ENCODE measurements at regions not wholly inside any gene's neighbourhood (a gene's known extent, or its start where the extent isn't known, plus 50 kb on each side); places are given as distances from the start of the nearest gene placed in this dataset.

DNA sequence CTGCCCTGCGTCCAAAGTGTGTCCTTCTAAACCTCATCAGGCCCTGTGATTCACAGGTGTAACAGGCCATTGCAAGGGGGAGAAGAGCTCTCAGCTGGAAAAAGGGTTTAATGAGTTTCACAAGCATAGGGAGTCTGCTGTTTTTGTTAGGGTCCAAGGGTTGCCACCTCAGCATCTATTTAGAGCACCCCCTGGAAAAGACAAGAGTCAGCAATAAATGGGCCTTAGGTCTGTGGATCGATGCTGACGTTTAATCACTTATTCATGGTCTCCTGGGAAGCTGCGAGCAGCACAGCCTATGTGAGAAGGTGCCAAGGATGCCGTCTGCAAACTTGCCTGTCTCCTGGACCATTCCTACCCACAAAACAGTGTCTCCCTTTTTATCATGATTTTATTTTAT lies 78.4 kb upstream of the BAIAP2L1 start:
- no CpG with 5 or more reads among the region's 5 CpGs for WGBS (ENCODE audit: extremely low coverage, insufficient coverage, low lambda C conversion rate)
- H3K27ac ChIP-seq (ENCODE audit: low read depth, low read length): no peak overlapping the region
- no peak overlapping the region for H3K23ac ChIP-seq (ENCODE audit: low read length)
- no peaks in the 10 kb centered on the region for H3K36me3 ChIP-seq (ENCODE audit: control insufficient read depth, insufficient read depth, low read length)
- no peak overlapping the region for H3K4me2 ChIP-seq (ENCODE audit: low read length)
- H4K8ac ChIP-seq (ENCODE audit: low read depth, low read length): no peak overlapping the region
- no peak for DNase-seq
- no peak overlapping the region for H4K5ac ChIP-seq (ENCODE audit: low read length)
- H3K4ac ChIP-seq (ENCODE audit: low read depth, low read length): no peak overlapping the region
- H3K18ac ChIP-seq (ENCODE audit: low read length): no peak overlapping the region
- H3K56ac ChIP-seq (ENCODE audit: low read length): no peak overlapping the region
- no peak overlapping the region for H3K4me3 ChIP-seq (ENCODE audit: low read length)
- H3K79me2 ChIP-seq (ENCODE audit: control insufficient read depth, insufficient read depth, low read length): no peaks in the 10 kb centered on the region
- H3K9ac ChIP-seq (ENCODE audit: low read length): no peak overlapping the region
- no peak overlapping the region for H2BK5ac ChIP-seq (ENCODE audit: low read length)
- no peak overlapping the region for H2BK120ac ChIP-seq (ENCODE audit: low read depth, low read length)
- no peak overlapping the region for H2AK5ac ChIP-seq (ENCODE audit: low read length)
- no peaks in the 10 kb centered on the region for H3K4me1 ChIP-seq (ENCODE audit: control insufficient read depth, low read depth, low read length)
- no peaks in the 10 kb centered on the region for H3K27me3 ChIP-seq (ENCODE audit: insufficient read depth, low read length, poor library complexity)
- H3K79me1 ChIP-seq (ENCODE audit: low read length): no peaks in the 10 kb centered on the region
- no peak overlapping the region for H2BK15ac ChIP-seq (replicated peaks; ENCODE audit: low read depth)

DNA sequence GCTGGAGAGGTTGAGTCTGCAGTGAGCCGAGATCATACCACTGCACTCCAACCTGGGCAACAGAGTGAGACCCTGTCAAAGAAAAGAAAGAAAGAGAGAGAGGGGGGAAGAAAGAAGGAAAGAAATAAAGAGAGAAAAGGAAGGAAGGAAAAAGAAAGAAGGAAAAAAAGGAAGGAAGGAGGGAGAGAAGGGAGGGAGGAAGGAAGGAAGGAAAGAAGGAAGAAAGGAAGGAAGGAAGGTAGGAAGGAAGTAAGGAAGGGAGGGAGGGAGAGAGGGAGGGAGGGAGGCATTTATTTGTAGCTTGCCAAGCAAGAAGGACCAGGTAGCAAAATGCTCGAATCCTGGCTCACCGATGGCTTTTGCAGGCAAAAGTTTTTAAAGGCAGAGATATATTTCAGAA lies 74.5 kb upstream of the BAIAP2L1 start:
- Histone ChIP-seq H2BK5ac (ENCODE audit: low read length) (no peak overlapping the region), H3K36me3 (ENCODE audit: control insufficient read depth, insufficient read depth, low read length) (no peaks in the 10 kb centered on the region), H3K4ac (ENCODE audit: low read depth, low read length) (no peak overlapping the region), H2BK120ac (ENCODE audit: low read depth, low read length) (no peak overlapping the region), H2BK15ac (replicated peaks; ENCODE audit: low read depth) (no peak overlapping the region), H4K5ac (ENCODE audit: low read length) (no peak overlapping the region), H3K56ac (ENCODE audit: low read length) (no peak overlapping the region), H3K79me1 (ENCODE audit: low read length) (no peaks in the 10 kb centered on the region), H4K8ac (ENCODE audit: low read depth, low read length) (no peak overlapping the region), H3K27me3 (ENCODE audit: insufficient read depth, low read length, poor library complexity) (no peaks in the 10 kb centered on the region), H3K23ac (ENCODE audit: low read length) (no peak overlapping the region), H3K4me1 (ENCODE audit: control insufficient read depth, low read depth, low read length) (no peaks in the 10 kb centered on the region), H3K27ac (ENCODE audit: low read depth, low read length) (no peak overlapping the region), H3K79me2 (ENCODE audit: control insufficient read depth, insufficient read depth, low read length) (no peaks in the 10 kb centered on the region), H2AK5ac (ENCODE audit: low read length) (no peak overlapping the region), H3K18ac (ENCODE audit: low read length) (no peak overlapping the region), H3K4me2 (ENCODE audit: low read length) (no peak overlapping the region), H3K9ac (ENCODE audit: low read length) (no peak overlapping the region), H3K4me3 (ENCODE audit: low read length) (no peak overlapping the region)
- DNase-seq: no peak
- WGBS (ENCODE audit: extremely low coverage, insufficient coverage, low lambda C conversion rate): no CpG with 5 or more reads among the region's 3 CpGs

DNA sequence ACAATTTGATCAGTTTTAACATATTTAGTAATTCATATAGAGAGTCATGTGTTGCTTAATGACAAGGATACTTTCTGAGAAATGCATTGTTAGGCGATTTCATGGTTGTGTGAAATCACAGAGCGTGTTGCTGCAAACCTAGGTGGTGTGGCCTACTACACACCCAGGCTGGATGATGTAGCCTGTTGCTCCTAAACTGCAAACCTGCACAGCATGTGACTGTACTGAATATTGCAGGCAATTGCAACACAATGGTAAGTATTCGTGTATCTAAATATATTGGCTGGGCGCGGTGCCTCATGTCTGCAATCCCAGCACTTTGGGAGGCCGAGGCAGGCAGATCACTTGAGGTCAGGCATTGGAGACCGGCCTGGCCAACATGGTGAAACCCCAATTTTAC lies 73.7 kb upstream of the BAIAP2L1 start:
- H2BK15ac ChIP-seq (replicated peaks; ENCODE audit: low read depth): no peak overlapping the region
- H2AK5ac ChIP-seq (ENCODE audit: low read length): no peak overlapping the region
- no peaks in the 10 kb centered on the region for H3K27me3 ChIP-seq (ENCODE audit: insufficient read depth, low read length, poor library complexity)
- H2BK5ac ChIP-seq (ENCODE audit: low read length): no peak overlapping the region
- H4K5ac ChIP-seq (ENCODE audit: low read length): no peak overlapping the region
- DNase-seq: no peak
- H3K23ac ChIP-seq (ENCODE audit: low read length): no peak overlapping the region
- no peaks in the 10 kb centered on the region for H3K79me1 ChIP-seq (ENCODE audit: low read length)
- no peak overlapping the region for H3K56ac ChIP-seq (ENCODE audit: low read length)
- H3K79me2 ChIP-seq (ENCODE audit: control insufficient read depth, insufficient read depth, low read length): no peaks in the 10 kb centered on the region
- H3K4me2 ChIP-seq (ENCODE audit: low read length): no peak overlapping the region
- no peak overlapping the region for H3K4ac ChIP-seq (ENCODE audit: low read depth, low read length)
- H3K36me3 ChIP-seq (ENCODE audit: control insufficient read depth, insufficient read depth, low read length): no peaks in the 10 kb centered on the region
- H3K4me1 ChIP-seq (ENCODE audit: control insufficient read depth, low read depth, low read length): no peaks in the 10 kb centered on the region
- no peak overlapping the region for H3K18ac ChIP-seq (ENCODE audit: low read length)
- no peak overlapping the region for H3K9ac ChIP-seq (ENCODE audit: low read length)
- no CpG with 5 or more reads among the region's 7 CpGs for WGBS (ENCODE audit: extremely low coverage, insufficient coverage, low lambda C conversion rate)
- no peak overlapping the region for H2BK120ac ChIP-seq (ENCODE audit: low read depth, low read length)
- H3K27ac ChIP-seq (ENCODE audit: low read depth, low read length): no peak overlapping the region
- no peak overlapping the region for H4K8ac ChIP-seq (ENCODE audit: low read depth, low read length)
- no peak overlapping the region for H3K4me3 ChIP-seq (ENCODE audit: low read length)

DNA sequence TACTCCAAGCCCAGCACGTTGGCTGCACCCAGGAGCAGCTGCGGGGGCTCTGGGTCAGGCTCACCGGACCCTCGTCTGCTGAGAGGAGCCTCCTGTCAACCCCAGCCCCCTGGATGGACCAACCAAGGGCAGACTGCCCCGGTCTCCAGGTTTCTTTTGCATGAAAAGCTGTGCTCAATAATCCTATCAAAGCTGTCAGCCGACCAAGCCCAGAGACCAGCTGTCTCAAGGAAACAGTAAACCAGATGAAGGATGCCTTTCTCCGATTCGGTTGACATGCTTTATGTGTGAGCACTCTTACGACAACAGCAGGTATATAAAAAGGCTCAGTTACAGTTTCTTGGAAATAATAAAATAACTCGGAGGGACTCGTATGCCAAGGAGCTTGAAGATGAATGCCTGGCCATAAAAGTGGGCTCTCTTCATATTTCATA lies 71.6 kb upstream of the BAIAP2L1 start:
- H3K27ac ChIP-seq (ENCODE audit: low read depth, low read length): no peak overlapping the region
- H2BK120ac ChIP-seq (ENCODE audit: low read depth, low read length): no peak overlapping the region
- no peak overlapping the region for H2BK5ac ChIP-seq (ENCODE audit: low read length)
- no peak overlapping the region for H2BK15ac ChIP-seq (replicated peaks; ENCODE audit: low read depth)
- H2AK5ac ChIP-seq (ENCODE audit: low read length): no peak overlapping the region
- no peak overlapping the region for H3K4me2 ChIP-seq (ENCODE audit: low read length)
- H3K4me3 ChIP-seq (ENCODE audit: low read length): no peak overlapping the region
- no peak overlapping the region for H3K23ac ChIP-seq (ENCODE audit: low read length)
- no peak overlapping the region for H4K8ac ChIP-seq (ENCODE audit: low read depth, low read length)
- no peak overlapping the region for H3K4ac ChIP-seq (ENCODE audit: low read depth, low read length)
- no CpG with 5 or more reads among the region's 11 CpGs for WGBS (ENCODE audit: extremely low coverage, insufficient coverage, low lambda C conversion rate)
- H3K4me1 ChIP-seq (ENCODE audit: control insufficient read depth, low read depth, low read length): no peaks in the 10 kb centered on the region
- H3K27me3 ChIP-seq (ENCODE audit: insufficient read depth, low read length, poor library complexity): no peaks in the 10 kb centered on the region
- no peaks in the 10 kb centered on the region for H3K36me3 ChIP-seq (ENCODE audit: control insufficient read depth, insufficient read depth, low read length)
- H3K56ac ChIP-seq (ENCODE audit: low read length): no peak overlapping the region
- H3K9ac ChIP-seq (ENCODE audit: low read length): no peak overlapping the region
- H4K5ac ChIP-seq (ENCODE audit: low read length): no peak overlapping the region
- H3K18ac ChIP-seq (ENCODE audit: low read length): no peak overlapping the region
- no peaks in the 10 kb centered on the region for H3K79me1 ChIP-seq (ENCODE audit: low read length)
- DNase-seq: no peak
- H3K79me2 ChIP-seq (ENCODE audit: control insufficient read depth, insufficient read depth, low read length): no peaks in the 10 kb centered on the region

DNA sequence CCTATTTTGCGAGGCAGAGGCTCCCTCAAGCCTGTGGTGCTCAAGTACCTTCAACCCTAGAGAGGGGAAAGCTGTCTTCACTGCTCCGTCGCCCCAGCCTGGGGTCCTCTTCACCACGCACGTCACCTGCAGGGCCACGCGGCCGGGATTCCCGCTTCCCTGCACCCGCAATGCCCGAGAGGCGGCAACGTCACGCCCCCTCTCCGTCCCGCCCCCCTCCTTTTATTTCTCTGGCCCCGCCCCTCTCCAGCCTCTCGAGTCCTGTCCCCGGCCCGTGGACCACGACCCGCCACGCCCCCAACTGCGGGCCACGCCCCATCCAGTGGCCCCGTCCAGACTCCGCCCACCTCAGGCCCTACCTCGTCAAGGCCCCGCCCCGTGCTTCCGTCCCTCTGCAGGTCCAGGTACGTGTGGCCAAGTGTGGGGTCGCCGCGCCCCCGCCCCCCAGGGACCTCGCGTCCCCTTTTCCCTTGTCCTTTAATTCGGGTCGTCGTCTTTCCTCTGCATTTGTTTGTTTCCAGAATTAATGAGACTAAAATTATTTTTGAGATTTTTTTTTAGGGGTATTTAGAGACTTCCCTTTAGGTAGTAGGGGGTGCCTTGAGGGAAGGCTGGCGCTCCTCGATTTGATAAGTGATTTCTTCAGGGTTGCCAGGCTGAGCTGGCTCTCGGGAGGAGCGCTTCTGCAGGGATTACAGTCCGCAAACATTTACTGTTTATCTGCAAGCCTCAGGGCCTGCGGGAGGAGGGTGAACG lies 69.8 kb upstream of the BAIAP2L1 start:
- H3K4me1 ChIP-seq (ENCODE audit: control insufficient read depth, low read depth, low read length): no peaks in the 10 kb centered on the region
- no peak overlapping the region for H3K18ac ChIP-seq (ENCODE audit: low read length)
- H3K27ac ChIP-seq (ENCODE audit: low read depth, low read length): no peak overlapping the region
- H3K79me2 ChIP-seq (ENCODE audit: control insufficient read depth, insufficient read depth, low read length): no peaks in the 10 kb centered on the region
- H3K4ac ChIP-seq (ENCODE audit: low read depth, low read length): no peak overlapping the region
- peak; percentile 86 for DNase-seq
- H3K4me2 ChIP-seq (ENCODE audit: low read length): peak overlapping the region; percentile 86
- no peak overlapping the region for H4K5ac ChIP-seq (ENCODE audit: low read length)
- H3K27me3 ChIP-seq (ENCODE audit: insufficient read depth, low read length, poor library complexity): no peaks in the 10 kb centered on the region
- H3K79me1 ChIP-seq (ENCODE audit: low read length): no peaks in the 10 kb centered on the region
- H2BK15ac ChIP-seq (replicated peaks; ENCODE audit: low read depth): no peak overlapping the region
- no peak overlapping the region for H2BK120ac ChIP-seq (ENCODE audit: low read depth, low read length)
- no peak overlapping the region for H2BK5ac ChIP-seq (ENCODE audit: low read length)
- no peak overlapping the region for H3K9ac ChIP-seq (ENCODE audit: low read length)
- H3K36me3 ChIP-seq (ENCODE audit: control insufficient read depth, insufficient read depth, low read length): no peaks in the 10 kb centered on the region
- no peak overlapping the region for H3K23ac ChIP-seq (ENCODE audit: low read length)
- H2AK5ac ChIP-seq (ENCODE audit: low read length): no peak overlapping the region
- no peak overlapping the region for H3K4me3 ChIP-seq (ENCODE audit: low read length)
- H4K8ac ChIP-seq (ENCODE audit: low read depth, low read length): no peak overlapping the region
- H3K56ac ChIP-seq (ENCODE audit: low read length): peak overlapping the region; percentile 42
- no CpG with 5 or more reads among the region's 48 CpGs for WGBS (ENCODE audit: extremely low coverage, insufficient coverage, low lambda C conversion rate)

DNA sequence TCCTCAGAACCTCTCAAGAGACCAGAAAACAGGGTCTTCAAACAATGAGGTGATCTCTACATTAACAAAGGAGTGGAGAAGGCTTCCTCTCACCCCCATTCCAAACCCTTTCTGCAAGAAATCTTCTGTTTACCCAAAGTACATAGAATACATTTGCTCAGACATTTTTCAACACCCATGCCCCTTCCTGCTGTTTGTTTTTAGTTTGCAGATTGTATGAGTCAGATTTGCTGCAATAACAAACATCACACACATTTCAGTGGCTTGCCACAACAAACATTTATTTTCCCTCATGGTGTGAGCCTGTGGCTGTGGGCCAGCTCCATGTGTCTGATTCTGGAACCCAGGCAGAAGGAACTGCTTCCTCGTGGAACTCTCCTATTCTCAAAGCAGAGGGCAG lies 68.2 kb upstream of the BAIAP2L1 start:
- H3K18ac ChIP-seq (ENCODE audit: low read length): no peak overlapping the region
- no peaks in the 10 kb centered on the region for H3K36me3 ChIP-seq (ENCODE audit: control insufficient read depth, insufficient read depth, low read length)
- no peak overlapping the region for H2AK5ac ChIP-seq (ENCODE audit: low read length)
- no peak for DNase-seq
- H3K4me3 ChIP-seq (ENCODE audit: low read length): no peak overlapping the region
- H3K4me2 ChIP-seq (ENCODE audit: low read length): no peak overlapping the region
- no CpG with 5 or more reads among the region's 1 CpG for WGBS (ENCODE audit: extremely low coverage, insufficient coverage, low lambda C conversion rate)
- H3K23ac ChIP-seq (ENCODE audit: low read length): no peak overlapping the region
- H3K9ac ChIP-seq (ENCODE audit: low read length): no peak overlapping the region
- no peak overlapping the region for H3K27ac ChIP-seq (ENCODE audit: low read depth, low read length)
- no peak overlapping the region for H2BK15ac ChIP-seq (replicated peaks; ENCODE audit: low read depth)
- H4K8ac ChIP-seq (ENCODE audit: low read depth, low read length): no peak overlapping the region
- no peak overlapping the region for H3K4ac ChIP-seq (ENCODE audit: low read depth, low read length)
- no peaks in the 10 kb centered on the region for H3K27me3 ChIP-seq (ENCODE audit: insufficient read depth, low read length, poor library complexity)
- no peaks in the 10 kb centered on the region for H3K79me2 ChIP-seq (ENCODE audit: control insufficient read depth, insufficient read depth, low read length)
- no peak overlapping the region for H2BK5ac ChIP-seq (ENCODE audit: low read length)
- no peaks in the 10 kb centered on the region for H3K79me1 ChIP-seq (ENCODE audit: low read length)
- H2BK120ac ChIP-seq (ENCODE audit: low read depth, low read length): no peak overlapping the region
- H3K4me1 ChIP-seq (ENCODE audit: control insufficient read depth, low read depth, low read length): no peaks in the 10 kb centered on the region
- no peak overlapping the region for H4K5ac ChIP-seq (ENCODE audit: low read length)
- H3K56ac ChIP-seq (ENCODE audit: low read length): no peak overlapping the region
